Hypothalamus (tissue), 51 donors: ENCODE measurements at regions not wholly inside any gene's neighbourhood (a gene's known extent, or its start where the extent isn't known, plus 50 kb on each side); places are given as distances from the start of the nearest gene placed in this dataset.

Experiments
- DNase-seq, 51 donors: peaks; one replicate each; lab custom pipeline; 2025; lab: John Stamatoyannopoulos, UW

DNA sequence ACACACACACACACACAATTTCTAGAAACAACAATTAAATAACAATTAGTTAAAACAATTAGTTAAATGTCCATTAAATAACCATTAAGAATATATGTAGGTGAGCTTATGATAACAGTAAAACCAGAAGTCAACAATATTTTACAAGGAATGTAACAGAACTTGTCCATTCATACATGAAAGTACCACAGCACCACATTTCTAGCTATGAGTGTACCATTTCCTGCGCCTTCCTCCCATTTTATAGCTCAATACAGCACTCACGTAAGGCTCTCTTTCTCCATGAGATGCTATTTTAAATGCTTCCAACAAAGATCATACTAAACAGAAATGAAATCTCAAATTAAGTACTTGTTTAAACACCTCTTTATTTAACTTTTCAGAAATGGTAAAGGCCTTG, 367.3 kb upstream of the ZWINT start:
- DNase-seq = no peak

DNA sequence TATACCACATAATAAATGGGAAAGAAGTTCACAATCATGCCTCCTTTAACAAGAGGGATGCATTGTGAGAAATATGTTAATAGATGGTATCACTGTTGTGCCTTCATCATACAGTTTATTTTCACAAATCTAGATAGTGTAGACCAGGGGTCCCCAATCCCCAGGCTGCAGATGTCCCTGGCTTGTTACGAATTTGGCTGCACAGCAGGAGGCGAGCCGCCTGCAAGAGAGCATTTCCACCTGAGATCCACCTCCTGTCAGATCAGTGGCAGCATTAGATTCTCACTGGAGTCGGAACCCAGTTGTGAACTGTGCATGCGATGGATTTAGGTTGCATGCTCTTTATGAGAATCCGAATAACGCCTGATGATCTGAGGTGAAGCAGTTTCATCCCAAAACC, 361.9 kb upstream of the ZWINT start:
- DNase-seq = no peak

DNA sequence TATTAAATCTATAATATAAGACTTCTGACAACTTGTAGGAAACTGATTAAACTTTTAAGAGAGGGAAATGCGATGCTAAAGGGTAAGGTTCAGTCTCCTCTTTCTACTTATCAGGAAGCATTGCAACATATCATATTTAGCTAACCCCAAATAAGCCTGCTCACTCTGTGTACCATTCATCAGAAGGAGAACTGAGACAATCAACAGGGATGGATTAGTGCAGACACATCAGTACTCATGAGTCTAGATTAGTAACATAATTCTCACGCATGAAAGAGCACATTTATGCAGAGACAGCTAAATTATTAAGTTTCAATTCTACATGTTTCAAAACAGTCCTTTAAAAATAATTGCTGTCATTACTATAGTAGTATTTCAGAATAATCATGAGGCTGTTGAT, 354.2 kb upstream of the ZWINT start:
- no peak for DNase-seq

DNA sequence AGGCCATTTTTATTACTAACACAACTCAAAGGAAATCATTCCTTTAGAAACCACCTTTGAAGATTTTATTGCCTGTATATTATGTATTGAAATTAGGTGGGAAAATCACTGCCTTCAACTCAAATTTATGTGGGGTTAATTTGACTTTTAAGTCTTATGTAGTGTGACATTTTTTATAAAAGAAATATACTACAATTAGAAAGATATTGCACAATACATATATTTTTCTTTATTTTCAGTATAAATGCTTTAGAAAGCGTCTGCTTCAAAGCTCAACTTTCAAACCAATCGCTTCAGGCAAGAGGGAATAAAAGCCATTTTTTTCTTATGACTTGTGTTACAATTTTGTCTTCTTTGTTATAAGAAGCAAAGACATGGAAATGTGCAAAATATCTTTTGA, 337.4 kb upstream of the ZWINT start:
- no peak for DNase-seq

DNA sequence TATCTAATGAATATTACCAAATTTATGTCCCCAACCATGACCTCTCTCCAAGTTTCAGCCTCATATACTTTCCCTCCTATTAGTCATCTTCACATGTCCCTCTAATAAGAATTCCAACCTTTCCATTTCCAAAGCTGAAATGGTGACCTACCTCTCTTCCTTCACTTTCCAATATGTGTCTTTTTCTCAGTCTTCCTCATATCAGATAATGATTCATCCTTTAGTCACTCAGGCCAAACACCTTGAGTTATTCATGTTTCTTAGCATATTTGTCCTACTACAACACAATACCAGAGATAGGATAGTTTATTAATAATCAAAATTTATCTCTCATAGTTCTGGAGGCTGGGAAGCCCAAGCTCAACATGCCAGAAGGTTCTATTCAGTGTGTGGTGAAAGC, 318.5 kb upstream of the ZWINT start:
- DNase-seq = no peak

DNA sequence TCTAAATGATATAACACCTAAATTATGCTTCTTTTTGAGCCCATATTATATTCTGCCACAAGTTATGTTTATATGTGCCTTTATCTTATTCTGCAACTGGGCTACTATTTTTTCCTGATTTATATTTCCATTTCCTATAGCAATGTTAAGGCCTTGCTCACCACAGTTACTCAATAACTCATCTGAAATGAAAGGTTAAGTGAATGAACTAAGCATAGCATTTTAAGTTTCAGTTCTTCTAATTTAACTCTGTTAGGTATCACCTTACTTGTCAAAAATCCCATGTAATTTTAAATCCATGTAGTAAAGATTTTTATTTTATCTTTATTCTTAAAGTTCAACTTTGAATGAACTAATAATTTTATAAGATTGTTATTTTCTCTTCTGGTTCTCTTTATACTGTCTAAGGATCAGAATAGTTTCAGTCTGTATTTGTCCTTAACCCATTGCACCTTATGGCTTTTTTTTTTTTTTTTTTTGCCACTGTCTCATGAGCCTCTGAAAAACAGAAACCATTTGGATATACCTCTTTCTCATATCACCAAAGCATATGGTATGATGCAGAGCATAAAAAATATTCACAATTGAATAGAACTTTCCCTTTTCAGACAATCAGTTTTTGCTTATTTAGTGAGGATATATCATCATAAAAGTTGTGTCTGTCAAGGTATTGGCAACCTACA, 301.8 kb upstream of the ZWINT start:
- DNase-seq = no peak

DNA sequence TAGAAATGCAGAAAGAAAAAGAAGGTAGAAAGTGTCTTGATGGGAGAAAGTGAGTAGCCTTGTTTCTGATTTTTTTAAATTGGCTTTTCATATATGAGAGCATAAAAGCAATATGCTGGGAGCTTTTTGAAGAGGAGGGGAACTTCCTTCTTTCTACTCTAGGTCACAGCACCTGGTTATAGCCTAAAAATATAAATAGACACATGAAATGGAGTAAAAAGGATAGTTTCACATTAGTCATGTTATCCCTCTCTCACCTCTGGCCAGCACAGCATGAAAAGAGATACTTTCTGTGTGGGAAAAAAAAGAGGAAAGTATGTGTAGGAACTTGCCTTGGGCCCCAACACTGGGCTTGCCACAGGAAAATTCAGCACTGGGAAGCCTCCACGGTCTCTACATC, 292.2 kb upstream of the ZWINT start:
- DNase-seq = no peak

GRCh38 chr10:56646329-56647111, 285.5 kb upstream of the ZWINT start:
- DNase-seq = no peak

DNA sequence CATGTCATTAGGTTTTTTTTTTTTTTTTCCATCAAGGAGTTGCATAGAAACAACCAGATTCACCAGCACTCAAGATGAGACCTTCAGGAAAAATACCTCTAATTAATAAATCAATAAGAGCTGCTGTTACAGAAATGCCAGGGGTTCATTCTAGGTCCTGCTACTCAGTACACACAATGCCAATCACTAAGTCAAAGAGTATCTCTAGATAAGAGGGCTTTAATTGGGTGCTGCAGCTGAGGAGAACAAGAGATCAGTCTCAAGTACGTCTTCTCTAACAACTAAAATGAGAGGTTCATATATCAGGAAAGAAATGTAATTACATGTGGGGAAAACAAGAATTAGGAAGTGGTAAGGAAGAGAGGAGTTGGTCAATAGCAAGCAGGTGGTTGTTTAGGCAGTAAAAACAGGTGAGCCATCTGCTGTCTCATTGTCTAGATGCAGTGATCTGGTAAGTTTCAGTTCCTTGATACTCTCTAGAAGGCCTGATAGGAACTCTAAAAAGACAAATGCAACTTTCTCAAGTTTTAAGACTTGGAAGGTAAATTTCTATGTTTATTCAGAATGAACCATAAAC, 272.9 kb upstream of the ZWINT start:
- no peak for DNase-seq

DNA sequence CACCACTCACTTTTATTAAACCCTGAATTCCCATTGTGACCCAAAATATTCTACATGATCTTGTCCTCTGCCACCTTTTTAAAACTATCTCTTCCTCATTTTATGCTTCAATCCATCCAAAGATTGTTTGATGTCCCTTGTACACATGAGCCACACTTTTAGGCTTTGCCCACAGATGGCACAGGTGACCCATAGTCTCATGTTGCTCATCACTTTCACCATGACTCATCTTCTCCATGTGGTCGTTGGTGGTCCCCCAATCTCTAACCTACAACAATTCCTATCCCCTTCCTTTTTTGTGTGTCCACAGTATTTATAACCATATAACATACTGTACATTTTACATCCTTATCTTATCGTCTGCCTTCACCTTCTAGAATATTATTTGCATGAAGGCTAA, 271.5 kb upstream of the ZWINT start:
- DNase-seq = no peak

GRCh38 chr10:56624082-56624481, 263.0 kb upstream of the ZWINT start:
- DNase-seq = no peak

- no peak for DNase-seq
These were observed 262.0 kb upstream of the ZWINT start for GRCh38 chr10:56623064-56623463.

DNA sequence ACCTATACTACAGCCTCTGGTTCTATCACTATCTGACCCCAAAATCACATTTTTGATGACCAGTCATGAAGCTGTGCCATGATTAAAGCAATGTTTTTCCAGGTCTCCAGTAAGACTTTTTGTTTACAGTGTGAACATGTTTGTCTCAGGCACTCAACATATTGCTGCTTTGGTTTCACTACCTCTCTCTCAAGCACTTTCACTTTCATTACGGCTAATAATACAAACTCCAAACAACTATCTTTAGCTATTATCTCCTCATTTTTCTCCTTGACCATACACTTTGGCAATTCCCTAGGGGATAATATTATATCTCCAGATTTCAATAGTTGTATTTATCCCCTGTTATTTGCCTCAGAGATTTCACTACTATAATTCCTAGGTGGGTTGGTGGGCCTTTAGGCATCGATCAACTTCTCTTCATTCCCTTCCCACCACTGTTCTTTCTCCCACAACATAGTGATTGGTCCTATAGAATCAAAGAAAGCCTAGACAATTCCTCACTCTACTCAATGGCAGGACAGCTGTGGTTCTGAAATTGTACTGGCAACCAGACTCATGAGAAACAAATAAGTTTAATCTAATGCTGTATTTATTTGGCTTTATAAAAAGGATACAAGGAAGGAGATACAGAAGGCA, 261.4 kb upstream of the ZWINT start:
- DNase-seq = no peak

DNA sequence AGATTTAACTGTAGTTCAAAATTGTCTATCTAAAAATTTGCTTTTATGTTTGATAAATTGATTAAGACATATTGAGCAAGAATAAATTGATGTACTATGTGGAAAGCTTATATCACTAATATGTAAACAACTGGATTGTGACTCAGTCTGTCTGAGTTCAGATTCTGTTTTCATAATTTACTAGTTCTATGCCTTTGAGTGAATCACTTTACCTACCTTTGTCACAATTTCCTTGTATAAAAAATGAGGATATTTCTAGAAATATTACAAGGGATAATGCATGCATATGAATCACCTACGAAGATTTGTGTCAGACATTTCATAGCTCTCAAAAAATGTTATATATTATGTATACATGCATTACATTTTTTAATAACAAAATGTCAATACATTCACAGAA, 245.1 kb upstream of the ZWINT start:
- DNase-seq = no peak

DNA sequence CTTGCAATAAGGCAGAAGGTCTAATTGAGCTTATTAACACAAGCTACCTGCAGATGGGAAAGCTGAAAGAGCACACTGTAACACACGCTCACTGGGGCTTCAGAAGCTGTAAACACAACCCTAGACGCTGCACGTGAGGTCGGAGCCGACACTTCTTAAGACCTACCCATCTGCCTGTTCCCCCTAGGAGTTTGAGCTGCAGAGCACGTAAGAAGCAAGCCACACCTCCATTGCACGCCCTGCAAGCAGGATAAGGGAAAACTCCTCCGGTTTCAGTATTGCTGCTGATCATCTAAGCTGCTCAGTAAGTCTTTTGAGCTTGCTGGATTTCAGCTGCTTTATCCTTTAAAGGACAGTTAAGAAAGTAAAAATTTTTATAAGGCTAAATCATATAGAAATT, 244.0 kb upstream of the ZWINT start:
- DNase-seq = peak in 1 of 51 donors; percentile 1

GRCh38 chr10:56604624-56605023, 243.6 kb upstream of the ZWINT start:
- no peak for DNase-seq

DNA sequence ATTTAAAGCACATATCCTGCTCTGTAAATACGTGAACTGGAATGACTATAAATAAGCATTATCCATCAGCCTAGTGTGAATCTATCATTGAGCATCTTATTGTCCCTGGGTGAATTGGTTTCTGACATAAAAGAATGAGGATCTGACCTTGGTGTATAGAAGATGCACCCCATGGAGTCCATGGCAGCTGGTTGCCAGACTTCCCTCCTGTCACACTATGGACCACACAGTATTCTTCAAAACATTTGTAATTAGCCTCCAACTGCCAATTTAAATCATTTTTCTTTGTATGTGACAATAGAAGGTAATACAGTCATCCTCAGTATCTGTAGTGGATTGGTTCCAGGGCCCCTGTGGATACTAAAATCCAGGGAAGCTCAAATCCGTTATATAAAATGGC, 238.1 kb upstream of the ZWINT start:
- DNase-seq = no peak

DNA sequence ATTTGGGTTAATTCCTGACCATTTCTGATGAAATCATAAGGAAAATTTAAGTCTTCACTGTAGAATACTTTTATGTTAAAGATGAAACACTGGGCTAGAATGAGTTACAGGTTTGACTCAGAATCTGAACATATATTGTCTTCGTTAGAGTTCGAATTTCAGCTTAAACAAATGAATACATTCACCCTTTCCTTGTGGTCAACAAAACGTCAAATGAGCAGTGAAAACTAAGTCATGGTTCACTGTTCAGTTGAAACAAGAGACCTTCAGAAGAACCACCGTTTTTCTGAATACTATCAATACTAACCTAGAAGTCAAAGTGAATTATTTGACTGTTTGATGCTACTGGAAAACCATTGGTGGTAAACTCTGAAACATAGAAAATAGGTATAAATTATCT, 235.2 kb upstream of the ZWINT start:
- no peak for DNase-seq

DNA sequence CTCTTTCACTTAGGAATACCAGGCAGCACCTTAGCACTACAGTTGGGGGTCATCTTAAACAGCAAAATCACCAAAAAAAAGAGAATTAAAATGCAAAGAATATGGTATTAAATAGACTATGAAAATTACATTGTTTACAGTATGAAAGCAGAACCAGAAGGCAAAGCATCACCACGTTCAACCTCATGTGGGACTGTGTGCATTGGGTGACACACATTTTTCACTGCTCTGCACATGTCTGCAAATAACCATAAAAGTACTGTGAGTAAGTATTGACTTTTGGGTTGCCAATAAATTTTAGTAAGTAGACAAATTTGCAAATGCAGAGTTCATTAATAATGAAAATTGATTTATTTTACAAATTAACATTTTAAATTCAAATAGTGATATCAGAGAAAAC, 232.1 kb upstream of the ZWINT start:
- DNase-seq = no peak

- peak in 1 of 51 donors; percentile 1 for DNase-seq
These were observed 225.4 kb upstream of the ZWINT start for GRCh38 chr10:56586461-56586891.

GRCh38 chr10:56585447-56586171, 224.6 kb upstream of the ZWINT start:
- DNase-seq = no peak
